H1 (cell line): ENCODE measurements at regions not wholly inside any gene's neighbourhood (a gene's known extent, or its start where the extent isn't known, plus 50 kb on each side); places are given as distances from the start of the nearest gene placed in this dataset.

ENCODE experiments used
- ATF2 ChIP-seq: IDR thresholded peaks from 2 replicates; pipeline ENCODE4 v1.6.1; 2012; ENCODE audit warnings: low read length, inconsistent platforms
- CHD7 ChIP-seq: fragments of 300-600 bp; sonication (generic); IDR thresholded peaks from 2 replicates; pipeline ENCODE4 v1.7.1; 2012; ENCODE audit warnings: low read length, moderate library complexity, mild to moderate bottlenecking, inconsistent platforms; ENCODE audit not compliant: insufficient replicate concordance
- POU5F1 ChIP-seq: IDR thresholded peaks from 2 replicates; pipeline ENCODE4 v1.6.1; 2011; ENCODE audit warnings: low read depth, mild to moderate bottlenecking, low read length, moderate library complexity
- TAF1 ChIP-seq: IDR thresholded peaks from 2 replicates; pipeline ENCODE4 v1.6.1; 2011; ENCODE audit warnings: mild to moderate bottlenecking, low read depth, low read length

GRCh38 chr7:13633857-13634256 lies 355.6 kb downstream of the ETV1 start (continued):
- no peak for TF ChIP-seq CHD7
- TF ChIP-seq POU5F1 = no peak
- TF ChIP-seq TAF1 = no peak
- no peak for TF ChIP-seq ATF2
